ENCODE measurements at regions not wholly inside any gene's neighbourhood (a gene's known extent, or its start where the extent isn't known, plus 50 kb on each side); places are given as distances from the start of the nearest gene placed in this dataset.

DNA sequence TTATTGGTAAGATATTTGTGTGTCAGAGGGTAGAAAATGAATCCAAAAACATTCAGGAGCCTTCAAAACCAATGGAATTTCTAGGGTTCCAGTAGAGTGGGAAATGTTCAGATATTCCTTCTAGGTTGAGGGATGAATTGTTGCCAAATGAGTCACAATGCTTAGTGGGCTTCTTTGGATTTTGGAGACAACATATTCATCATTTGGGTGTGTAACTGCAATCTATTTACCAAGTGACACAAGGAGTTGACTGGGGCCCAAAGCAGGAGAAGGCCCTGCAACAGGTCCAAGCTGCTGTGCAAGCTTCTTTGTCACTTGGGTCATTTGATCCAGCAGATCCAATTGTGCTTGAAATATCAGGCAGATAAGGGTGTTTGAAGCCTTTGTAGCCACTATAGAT lies 551.5 kb upstream of the PITX2 start:
- CTCF ChIA-PET (ENCODE audit: unreplicated experiment), result no interaction called here
- H3K9me3 ChIP-seq (ENCODE audit: low read length), result no peaks in the 10 kb centered on the region
- H3K4me3 ChIP-seq (ENCODE audit: low read depth, low read length, poor library complexity, severe bottlenecking), result no peak overlapping the region
- POLR2A ChIA-PET, result no interaction called here
- H2AFZ ChIP-seq (ENCODE audit: low read length), result no peak overlapping the region
- no peak overlapping the region for H3K27ac ChIP-seq (ENCODE audit: low read depth, low read length, poor library complexity, severe bottlenecking)
- H3K4me1 ChIP-seq (ENCODE audit: insufficient read depth, low read length, poor library complexity, severe bottlenecking), result no peaks in the 10 kb centered on the region
- H3K9me2 ChIP-seq (ENCODE audit: insufficient read depth, low read length), result no peaks in the 10 kb centered on the region
- H3K79me2 ChIP-seq (ENCODE audit: insufficient read depth, low read depth, low read length), result no peaks in the 10 kb centered on the region
- DNase-seq (ENCODE audit: low spot score), result no peak
- no peak overlapping the region for H3K4me2 ChIP-seq (ENCODE audit: low read length)
- intact Hi-C loops (cut with micrococcal nuclease; ENCODE audit: unreplicated experiment), result no loop called here
- no peaks in the 10 kb centered on the region for H3K36me3 ChIP-seq (ENCODE audit: insufficient read depth, low read length)
- TF ChIP-seq, protein P1, sequence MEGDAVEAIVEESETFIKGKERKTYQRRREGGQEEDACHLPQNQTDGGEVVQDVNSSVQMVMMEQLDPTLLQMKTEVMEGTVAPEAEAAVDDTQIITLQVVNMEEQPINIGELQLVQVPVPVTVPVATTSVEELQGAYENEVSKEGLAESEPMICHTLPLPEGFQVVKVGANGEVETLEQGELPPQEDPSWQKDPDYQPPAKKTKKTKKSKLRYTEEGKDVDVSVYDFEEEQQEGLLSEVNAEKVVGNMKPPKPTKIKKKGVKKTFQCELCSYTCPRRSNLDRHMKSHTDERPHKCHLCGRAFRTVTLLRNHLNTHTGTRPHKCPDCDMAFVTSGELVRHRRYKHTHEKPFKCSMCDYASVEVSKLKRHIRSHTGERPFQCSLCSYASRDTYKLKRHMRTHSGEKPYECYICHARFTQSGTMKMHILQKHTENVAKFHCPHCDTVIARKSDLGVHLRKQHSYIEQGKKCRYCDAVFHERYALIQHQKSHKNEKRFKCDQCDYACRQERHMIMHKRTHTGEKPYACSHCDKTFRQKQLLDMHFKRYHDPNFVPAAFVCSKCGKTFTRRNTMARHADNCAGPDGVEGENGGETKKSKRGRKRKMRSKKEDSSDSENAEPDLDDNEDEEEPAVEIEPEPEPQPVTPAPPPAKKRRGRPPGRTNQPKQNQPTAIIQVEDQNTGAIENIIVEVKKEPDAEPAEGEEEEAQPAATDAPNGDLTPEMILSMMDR (conservative IDR thresholded peaks at IDR 0.05; ENCODE audit: low read length), result no peak
- TF ChIP-seq EZH2phosphoT487 (IDR thresholded peaks at IDR 0.05; ENCODE audit: borderline replicate concordance, low read depth, low read length), result no peak
- no TSS peak for BruUV-seq (replicated peaks)
- H4K20me1 ChIP-seq (ENCODE audit: insufficient read depth, low read length), result no peaks in the 10 kb centered on the region

DNA sequence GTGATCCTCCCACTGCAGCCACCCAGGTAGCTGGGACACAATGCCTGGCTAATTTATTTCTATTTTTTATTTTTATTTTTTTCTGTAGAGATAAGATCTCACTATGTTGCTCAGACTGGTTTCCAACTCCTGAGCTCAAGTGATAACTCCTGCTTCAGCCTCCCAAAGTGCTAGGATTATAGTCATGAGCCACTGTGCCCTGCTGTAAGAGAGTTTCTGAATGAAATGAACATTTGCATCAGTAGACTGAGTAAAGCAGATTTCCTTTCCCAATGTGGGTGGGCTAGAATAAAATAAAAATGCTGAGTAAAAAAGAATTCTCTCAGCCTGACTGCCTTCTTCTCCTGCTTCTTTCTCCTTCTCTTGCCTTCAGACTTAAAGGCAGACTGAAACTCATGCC lies 555.4 kb upstream of the PITX2 start:
- H2AFZ ChIP-seq (ENCODE audit: low read length), result no peak overlapping the region
- no peak overlapping the region for H3K27ac ChIP-seq (ENCODE audit: low read depth, low read length, poor library complexity, severe bottlenecking)
- no peak for DNase-seq (ENCODE audit: low spot score)
- TF ChIP-seq, protein P1 (conservative IDR thresholded peaks at IDR 0.05; ENCODE audit: low read length), result no peak
- TF ChIP-seq EZH2phosphoT487 (IDR thresholded peaks at IDR 0.05; ENCODE audit: borderline replicate concordance, low read depth, low read length), result no peak
- POLR2A ChIA-PET, result no interaction called here
- BruUV-seq (replicated peaks), result no TSS peak
- H3K79me2 ChIP-seq (ENCODE audit: insufficient read depth, low read depth, low read length), result no peaks in the 10 kb centered on the region
- no peaks in the 10 kb centered on the region for H3K36me3 ChIP-seq (ENCODE audit: insufficient read depth, low read length)
- H4K20me1 ChIP-seq (ENCODE audit: insufficient read depth, low read length), result no peaks in the 10 kb centered on the region
- H3K4me3 ChIP-seq (ENCODE audit: low read depth, low read length, poor library complexity, severe bottlenecking), result no peak overlapping the region
- no peak overlapping the region for H3K4me2 ChIP-seq (ENCODE audit: low read length)
- intact Hi-C loops (cut with micrococcal nuclease; ENCODE audit: unreplicated experiment), result no loop called here
- no peaks in the 10 kb centered on the region for H3K9me2 ChIP-seq (ENCODE audit: insufficient read depth, low read length)
- CTCF ChIA-PET (ENCODE audit: unreplicated experiment), result interaction anchor here (0.6 kb wide), 1 partner anchor 54 kb away, joined by 5 read pairs; no protein-coding TSS in a partner anchor
- no peaks in the 10 kb centered on the region for H3K4me1 ChIP-seq (ENCODE audit: insufficient read depth, low read length, poor library complexity, severe bottlenecking)
- no peaks in the 10 kb centered on the region for H3K9me3 ChIP-seq (ENCODE audit: low read length)

DNA sequence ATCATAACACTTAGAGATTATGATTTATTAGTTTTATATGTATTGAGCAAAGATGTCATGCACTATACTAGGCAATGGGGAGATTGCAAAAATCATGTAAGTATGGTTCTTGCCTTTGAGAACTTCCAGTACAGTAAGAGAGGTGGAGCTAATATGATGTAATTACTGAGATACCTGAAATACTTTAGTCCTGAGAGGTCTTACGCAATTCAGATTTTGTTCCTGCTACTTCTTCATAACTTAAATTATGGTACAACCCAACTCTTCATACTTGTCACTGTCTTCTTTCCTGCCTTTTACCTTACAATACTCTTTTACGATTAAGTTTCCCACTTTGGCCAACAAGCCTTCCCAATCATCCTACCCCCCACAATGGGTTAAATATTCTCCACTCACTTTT lies 564.2 kb upstream of the PITX2 start:
- Histone ChIP-seq H3K9me3 (ENCODE audit: low read length) (no peaks in the 10 kb centered on the region), H3K9me2 (ENCODE audit: insufficient read depth, low read length) (no peaks in the 10 kb centered on the region), H3K36me3 (ENCODE audit: insufficient read depth, low read length) (no peaks in the 10 kb centered on the region), H4K20me1 (ENCODE audit: insufficient read depth, low read length) (no peaks in the 10 kb centered on the region), H3K4me2 (ENCODE audit: low read length) (no peak overlapping the region), H3K4me1 (ENCODE audit: insufficient read depth, low read length, poor library complexity, severe bottlenecking) (no peaks in the 10 kb centered on the region), H3K27ac (ENCODE audit: low read depth, low read length, poor library complexity, severe bottlenecking) (no peak overlapping the region), H2AFZ (ENCODE audit: low read length) (no peak overlapping the region), H3K4me3 (ENCODE audit: low read depth, low read length, poor library complexity, severe bottlenecking) (no peak overlapping the region), H3K79me2 (ENCODE audit: insufficient read depth, low read depth, low read length) (no peaks in the 10 kb centered on the region)
- ChIA-PET POLR2A (no interaction called here), CTCF (ENCODE audit: unreplicated experiment) (no interaction called here)
- no TSS peak for BruUV-seq (replicated peaks)
- intact Hi-C loops (cut with micrococcal nuclease; ENCODE audit: unreplicated experiment), result no loop called here
- DNase-seq (ENCODE audit: low spot score), result no peak
- TF ChIP-seq EZH2phosphoT487 (IDR thresholded peaks at IDR 0.05; ENCODE audit: borderline replicate concordance, low read depth, low read length), result no peak

Data from OCI-LY7 (cell line).